Inferior parietal cortex (tissue), 1 donor: ENCODE measurements at regions not wholly inside any gene's neighbourhood (a gene's known extent, or its start where the extent isn't known, plus 50 kb on each side); places are given as distances from the start of the nearest gene placed in this dataset.
"Not testable (repeated sequence)": the region's sequence is repeated elsewhere in the genome, so short reads cannot be mapped to it uniquely, and the experiment has no call there.

Experiments used
- DNase-seq: peaks from one replicate; pipeline ENCODE4 v3.0.0-alpha.2; 2016; ENCODE audit errors: extremely low spot score

DNA sequence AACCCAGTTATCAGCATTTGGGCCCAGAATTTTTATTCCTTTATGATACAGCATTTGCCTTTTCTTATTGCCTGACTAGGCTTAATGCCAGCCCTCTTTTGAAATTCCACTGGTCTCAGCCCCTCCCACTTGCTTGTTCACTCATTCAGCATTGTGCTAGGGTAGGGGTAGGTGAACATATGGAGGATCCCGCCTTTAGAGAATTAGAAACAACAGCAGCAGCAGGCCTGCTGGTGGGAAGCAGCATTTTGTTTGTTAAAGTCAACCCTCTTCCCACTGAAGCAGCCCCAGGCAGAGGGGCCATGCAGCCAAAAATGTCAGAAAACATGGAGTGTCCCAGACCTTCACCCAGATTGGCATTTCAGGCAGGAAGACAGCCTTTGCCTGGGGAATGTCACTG lies 1355.2 kb downstream of the CDH8 start:
- DNase-seq = no peak

GRCh38 chr16:60675022-60675421 lies 1361.2 kb downstream of the CDH8 start:
- DNase-seq = no peak

DNA sequence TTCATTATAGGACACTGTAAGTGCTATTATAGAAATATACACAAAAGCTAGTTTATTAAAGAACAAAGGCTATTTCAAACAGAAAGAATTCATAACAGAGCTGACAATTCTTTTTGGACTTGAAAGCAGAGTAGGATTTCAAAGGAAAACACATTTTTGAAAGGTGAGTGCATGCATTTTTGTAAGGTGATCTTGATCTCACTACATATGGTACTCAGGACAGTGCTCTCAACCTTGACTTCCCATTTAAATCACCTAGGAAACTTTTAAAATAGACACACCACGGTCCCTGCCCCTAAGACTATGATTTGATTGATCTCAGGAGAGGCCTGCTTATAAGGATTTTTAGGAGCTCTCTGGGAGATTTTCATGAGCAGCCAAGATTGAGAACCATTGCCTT lies 1362.0 kb downstream of the CDH8 start:
- no peak for DNase-seq

DNA sequence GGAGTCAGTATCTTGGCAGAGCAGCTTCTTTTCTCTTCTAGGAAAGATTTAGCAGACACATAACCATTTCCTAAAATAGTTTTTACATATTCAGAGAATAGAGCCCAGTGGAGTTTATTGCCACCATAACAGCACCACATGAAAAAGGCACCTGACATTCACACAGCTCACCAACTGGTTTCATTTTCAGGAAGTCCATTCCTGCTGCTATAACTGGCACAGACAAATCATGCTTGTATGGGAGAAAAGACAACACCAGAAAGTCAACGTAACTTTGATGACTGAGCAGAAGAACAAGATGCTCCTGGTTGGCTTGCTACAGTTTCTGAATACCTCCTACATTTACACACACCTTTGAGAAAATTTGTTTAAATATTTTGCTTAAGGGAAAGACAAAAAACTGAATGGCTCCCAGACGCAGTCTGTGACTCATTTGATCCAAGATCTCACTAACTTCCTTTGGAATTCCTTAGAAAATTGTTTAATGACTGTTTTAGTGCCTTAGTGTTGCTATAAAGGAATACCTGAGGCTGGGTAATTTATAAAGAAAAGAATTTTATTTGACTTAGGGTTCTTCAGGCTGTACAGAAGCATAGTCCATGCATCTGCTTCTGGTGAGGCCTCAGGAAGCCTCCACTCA lies 1380.6 kb downstream of the CDH8 start:
- no peak for DNase-seq

DNA sequence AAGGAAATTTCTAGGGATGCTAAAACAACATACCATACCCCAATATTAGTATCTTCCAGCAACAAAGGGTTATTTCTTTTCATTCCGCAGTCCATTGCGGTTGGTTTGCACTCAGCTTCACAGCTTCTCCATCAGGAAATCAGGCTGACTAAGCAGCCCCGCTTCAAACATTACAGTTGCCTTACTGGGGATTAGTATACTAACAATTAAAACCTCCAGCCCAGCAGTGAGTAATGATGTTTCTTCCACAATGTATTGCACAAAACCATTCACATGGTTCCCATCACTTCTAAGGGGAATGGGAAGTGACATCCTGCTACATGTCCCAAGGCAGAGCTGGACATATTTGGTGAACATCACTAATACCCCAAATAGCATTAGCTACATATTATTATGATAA lies 1384.9 kb downstream of the CDH8 start:
- no peak for DNase-seq

GRCh38 chr16:60648290-60648689 lies 1387.9 kb downstream of the CDH8 start:
- no peak for DNase-seq

DNA sequence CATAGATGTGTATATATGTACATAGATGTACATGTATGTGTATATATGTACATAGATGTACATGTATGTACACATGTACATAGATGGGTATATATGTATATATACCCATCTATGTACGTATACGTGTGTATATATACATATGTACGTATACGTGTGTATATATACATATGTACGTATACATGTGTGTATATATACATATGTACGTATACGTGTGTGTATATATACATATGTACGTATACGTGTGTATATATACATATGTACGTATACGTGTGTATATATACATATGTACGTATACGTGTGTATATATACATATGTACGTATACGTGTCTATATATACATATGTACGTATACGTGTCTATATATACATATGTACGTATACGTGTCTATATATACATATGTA lies 1388.8 kb downstream of the CDH8 start:
- not testable (repeated sequence) for DNase-seq

DNA sequence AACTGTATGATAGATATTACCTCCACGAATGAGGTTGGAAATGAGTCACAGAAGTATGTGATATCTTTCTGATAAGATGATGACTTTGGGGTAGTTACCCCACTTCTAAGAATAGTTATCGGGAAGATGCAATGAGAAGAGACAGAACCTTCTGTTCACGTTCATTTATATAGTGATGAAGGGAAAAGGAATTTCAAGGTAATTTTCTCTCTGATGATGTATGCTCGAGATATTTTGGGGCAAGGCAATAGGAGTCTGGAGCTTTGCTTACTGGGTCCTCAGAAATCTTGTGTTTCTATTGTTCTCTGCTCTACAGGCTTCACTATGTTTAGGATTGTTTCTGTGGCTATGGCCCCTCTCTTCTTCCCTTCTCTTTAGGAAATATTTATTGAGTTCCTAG lies 1389.6 kb downstream of the CDH8 start:
- DNase-seq = no peak

DNA sequence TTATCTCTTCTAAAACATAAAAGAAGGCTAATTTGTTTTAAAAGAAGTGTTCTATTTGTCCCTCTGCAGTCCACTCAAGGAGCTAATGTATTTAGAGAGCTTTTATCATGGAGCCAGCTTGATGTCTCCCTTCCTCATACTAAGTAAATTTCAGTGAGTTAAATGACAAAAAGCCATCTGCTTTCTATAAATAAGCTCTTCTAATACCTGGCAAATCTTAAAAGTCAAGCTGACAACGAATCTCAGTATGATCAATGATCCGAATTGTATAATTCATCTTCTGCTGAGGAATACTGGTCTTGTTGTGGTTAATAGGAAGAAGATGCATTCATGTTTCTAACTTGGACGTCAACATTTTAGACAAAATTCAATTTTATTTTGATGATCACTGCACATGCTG lies 1390.7 kb downstream of the CDH8 start:
- no peak for DNase-seq

GRCh38 chr16:60642956-60643355 lies 1393.3 kb downstream of the CDH8 start:
- DNase-seq = no peak

DNA sequence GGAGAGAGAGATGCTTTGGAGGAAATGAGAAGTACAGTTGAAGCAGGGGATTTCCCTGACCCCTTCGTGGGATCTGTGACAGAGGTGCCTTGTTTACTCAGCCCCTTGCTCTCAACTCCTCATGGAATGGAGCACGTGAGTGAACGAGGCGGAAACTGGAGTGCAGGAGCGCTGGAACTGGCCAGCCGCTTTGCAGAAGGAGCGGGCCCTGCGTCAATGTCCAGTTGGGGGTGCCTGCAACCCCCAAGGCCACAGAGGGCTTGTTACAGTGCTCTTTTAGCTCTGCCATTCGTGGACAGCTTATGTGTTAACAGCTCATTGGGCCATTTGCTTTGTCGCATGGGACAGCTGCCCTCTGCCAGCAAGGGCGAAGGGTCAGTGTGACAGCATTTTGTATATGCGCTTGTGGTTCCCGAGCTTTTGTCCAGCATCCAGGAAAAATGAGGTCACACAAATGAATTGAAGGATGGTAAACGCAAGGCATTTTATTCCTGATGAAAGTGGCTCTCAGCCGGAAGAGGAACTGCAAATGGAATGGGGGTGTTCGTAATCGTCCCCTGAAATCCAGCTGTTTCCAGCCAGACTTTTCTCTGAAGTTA lies 1395.1 kb downstream of the CDH8 start:
- DNase-seq = no peak

GRCh38 chr16:60640038-60640437 lies 1396.2 kb downstream of the CDH8 start:
- no peak for DNase-seq

DNA sequence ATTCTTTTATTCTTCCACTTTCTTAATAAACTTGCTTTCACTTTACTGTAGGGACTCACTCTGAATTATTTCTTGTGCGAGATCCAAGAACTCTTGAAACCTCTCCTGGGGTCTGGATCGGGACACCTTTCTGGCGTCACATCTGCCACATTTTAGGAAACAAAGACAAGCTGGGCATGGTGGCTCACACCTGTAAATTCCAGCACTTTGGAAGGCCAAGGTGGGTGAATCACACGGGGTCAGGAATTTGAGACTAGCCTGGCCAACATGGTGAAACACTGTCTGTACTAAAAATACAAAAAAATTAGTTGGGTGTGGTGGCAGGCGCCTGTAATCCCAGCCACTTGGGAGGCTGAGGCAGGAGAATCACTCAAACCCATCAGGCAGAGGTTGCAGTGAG lies 1399.6 kb downstream of the CDH8 start:
- not testable (repeated sequence) for DNase-seq

GRCh38 chr16:60636117-60636516 lies 1400.1 kb downstream of the CDH8 start:
- no peak for DNase-seq

- no peak for DNase-seq
Observed at GRCh38 chr16:60635548-60635947, 1400.7 kb downstream of the CDH8 start.

DNA sequence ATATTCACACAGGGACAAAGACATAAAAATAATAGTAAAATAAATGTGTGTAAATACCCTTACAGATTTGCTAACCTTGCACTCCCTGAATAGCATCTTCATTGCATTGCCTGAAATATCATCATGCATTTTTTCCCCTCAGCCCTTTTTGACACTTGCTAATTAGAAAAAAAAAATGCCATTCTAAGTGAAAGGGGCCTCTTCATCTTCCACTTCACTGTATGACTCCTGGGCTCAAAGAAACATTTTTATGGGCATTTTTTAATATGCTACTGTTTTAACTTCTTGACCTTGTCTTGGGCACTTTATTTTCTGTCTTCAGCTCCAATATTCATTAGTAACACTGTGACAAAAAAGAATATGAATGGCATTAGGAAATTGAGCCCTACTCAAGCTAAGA lies 1424.4 kb downstream of the CDH8 start:
- no peak for DNase-seq

- DNase-seq = no peak
Observed at GRCh38 chr16:60608971-60609370, 1427.3 kb downstream of the CDH8 start.

GRCh38 chr16:60605652-60606051 lies 1430.6 kb downstream of the CDH8 start:
- DNase-seq = not testable (repeated sequence)

GRCh38 chr16:60605176-60605575 lies 1431.1 kb downstream of the CDH8 start:
- DNase-seq = no peak

GRCh38 chr16:60586493-60586892 lies 1449.7 kb downstream of the CDH8 start:
- no peak for DNase-seq

GRCh38 chr16:60582528-60582927 lies 1453.7 kb downstream of the CDH8 start:
- DNase-seq = no peak

GRCh38 chr16:60566901-60567300 lies 1469.3 kb downstream of the CDH8 start:
- no peak for DNase-seq

GRCh38 chr16:60564588-60564987 lies 1471.7 kb downstream of the CDH8 start:
- no peak for DNase-seq

DNA sequence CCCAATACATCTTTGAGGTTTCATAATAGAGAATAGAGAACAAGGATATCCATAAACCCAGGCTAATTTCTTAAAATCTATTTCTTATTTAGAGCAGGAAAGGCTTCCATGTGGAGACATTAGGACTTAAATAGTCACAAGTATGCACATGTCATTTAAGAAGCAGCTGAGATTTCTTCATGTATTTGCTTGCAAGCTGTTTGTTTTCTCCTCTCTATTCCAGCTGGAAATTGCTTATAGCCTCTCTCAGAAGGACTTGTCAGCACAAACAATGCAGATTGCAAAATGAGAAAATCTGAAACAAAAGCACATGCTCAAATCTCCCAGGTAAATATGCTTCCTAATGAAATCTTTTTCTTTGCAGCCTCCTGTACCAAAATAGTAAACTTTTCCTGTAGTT lies 1473.1 kb downstream of the CDH8 start:
- DNase-seq = no peak
